GM12878 (cell line): ENCODE measurements at regions not wholly inside any gene's neighbourhood (a gene's known extent, or its start where the extent isn't known, plus 50 kb on each side); places are given as distances from the start of the nearest gene placed in this dataset.

Experiments
- NFIC ChIP-seq: IDR thresholded peaks from 2 replicates; pipeline ENCODE4 v1.6.1; 2012; ENCODE audit warnings: low read depth, mild to moderate bottlenecking, inconsistent platforms, low read length, moderate library complexity
- POLR2AphosphoS5 ChIP-seq: IDR thresholded peaks from 2 replicates; pipeline ENCODE4 v1.6.1; 2011; ENCODE audit warnings: mild to moderate bottlenecking, low read length, inconsistent platforms
- STAT1 ChIP-seq: fragments of 450-650 bp; conservative IDR thresholded peaks from 2 replicates; pipeline ENCODE4 v1.6.1; 2014; ENCODE audit warnings: antibody characterized with exemption, mild to moderate bottlenecking
- TF ChIP-seq, protein P1 (sequence below): IDR thresholded peaks from 2 replicates; pipeline ENCODE4 v1.6.1; 2012; ENCODE audit warnings: improper control_type of control experiment, low read depth, low read length; ENCODE audit not compliant: insufficient replicate concordance
- TF ChIP-seq, protein P2 (sequence below): fragments of 450-650 bp; IDR thresholded peaks from 2 replicates; pipeline ENCODE4 v1.6.1; 2017; ENCODE audit warnings: borderline replicate concordance
- TF ChIP-seq, protein P3 (sequence below): fragments of 450-650 bp; formaldehyde crosslinking; IDR thresholded peaks from 2 replicates; pipeline ENCODE4 v1.5.0; 2022; ENCODE audit warnings: mild to moderate bottlenecking, missing genetic modification characterization
- TF ChIP-seq, protein P4 (sequence below): IDR thresholded peaks from 2 replicates; pipeline ENCODE4 v1.6.1; 2012; ENCODE audit warnings: mild to moderate bottlenecking, low read depth, low read length
- TF ChIP-seq, protein P5 (sequence below): fragments of 450-650 bp; IDR thresholded peaks from 2 replicates; pipeline ENCODE4 v1.6.1; 2018; ENCODE audit warnings: borderline replicate concordance, mild to moderate bottlenecking; ENCODE audit not compliant: partially characterized antibody

DNA sequence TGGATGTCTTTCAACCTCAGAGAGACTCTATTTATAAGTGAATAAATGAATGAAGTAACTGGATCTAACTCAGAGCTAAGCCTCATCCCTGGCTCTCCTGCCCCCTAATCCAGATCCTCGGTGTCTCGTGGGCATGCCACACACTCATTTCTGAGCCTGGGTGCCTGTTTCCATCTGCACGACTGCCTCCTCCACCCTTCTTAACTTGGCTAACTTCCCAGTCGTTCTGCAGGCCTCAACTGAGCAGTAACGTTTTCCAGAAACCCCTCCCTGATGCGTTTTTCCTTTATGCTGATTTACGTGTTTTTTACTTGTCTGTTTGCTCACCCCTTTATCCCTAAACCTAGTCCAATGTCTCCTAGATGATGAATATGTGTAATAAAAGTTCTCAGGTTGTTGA is 186.9 kb upstream of the HS3ST1 start (continued):
- TF ChIP-seq, protein P1, sequence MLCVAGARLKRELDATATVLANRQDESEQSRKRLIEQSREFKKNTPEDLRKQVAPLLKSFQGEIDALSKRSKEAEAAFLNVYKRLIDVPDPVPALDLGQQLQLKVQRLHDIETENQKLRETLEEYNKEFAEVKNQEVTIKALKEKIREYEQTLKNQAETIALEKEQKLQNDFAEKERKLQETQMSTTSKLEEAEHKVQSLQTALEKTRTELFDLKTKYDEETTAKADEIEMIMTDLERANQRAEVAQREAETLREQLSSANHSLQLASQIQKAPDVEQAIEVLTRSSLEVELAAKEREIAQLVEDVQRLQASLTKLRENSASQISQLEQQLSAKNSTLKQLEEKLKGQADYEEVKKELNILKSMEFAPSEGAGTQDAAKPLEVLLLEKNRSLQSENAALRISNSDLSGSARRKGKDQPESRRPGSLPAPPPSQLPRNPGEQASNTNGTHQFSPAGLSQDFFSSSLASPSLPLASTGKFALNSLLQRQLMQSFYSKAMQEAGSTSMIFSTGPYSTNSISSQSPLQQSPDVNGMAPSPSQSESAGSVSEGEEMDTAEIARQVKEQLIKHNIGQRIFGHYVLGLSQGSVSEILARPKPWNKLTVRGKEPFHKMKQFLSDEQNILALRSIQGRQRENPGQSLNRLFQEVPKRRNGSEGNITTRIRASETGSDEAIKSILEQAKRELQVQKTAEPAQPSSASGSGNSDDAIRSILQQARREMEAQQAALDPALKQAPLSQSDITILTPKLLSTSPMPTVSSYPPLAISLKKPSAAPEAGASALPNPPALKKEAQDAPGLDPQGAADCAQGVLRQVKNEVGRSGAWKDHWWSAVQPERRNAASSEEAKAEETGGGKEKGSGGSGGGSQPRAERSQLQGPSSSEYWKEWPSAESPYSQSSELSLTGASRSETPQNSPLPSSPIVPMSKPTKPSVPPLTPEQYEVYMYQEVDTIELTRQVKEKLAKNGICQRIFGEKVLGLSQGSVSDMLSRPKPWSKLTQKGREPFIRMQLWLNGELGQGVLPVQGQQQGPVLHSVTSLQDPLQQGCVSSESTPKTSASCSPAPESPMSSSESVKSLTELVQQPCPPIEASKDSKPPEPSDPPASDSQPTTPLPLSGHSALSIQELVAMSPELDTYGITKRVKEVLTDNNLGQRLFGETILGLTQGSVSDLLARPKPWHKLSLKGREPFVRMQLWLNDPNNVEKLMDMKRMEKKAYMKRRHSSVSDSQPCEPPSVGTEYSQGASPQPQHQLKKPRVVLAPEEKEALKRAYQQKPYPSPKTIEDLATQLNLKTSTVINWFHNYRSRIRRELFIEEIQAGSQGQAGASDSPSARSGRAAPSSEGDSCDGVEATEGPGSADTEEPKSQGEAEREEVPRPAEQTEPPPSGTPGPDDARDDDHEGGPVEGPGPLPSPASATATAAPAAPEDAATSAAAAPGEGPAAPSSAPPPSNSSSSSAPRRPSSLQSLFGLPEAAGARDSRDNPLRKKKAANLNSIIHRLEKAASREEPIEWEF: no peak
- TF ChIP-seq POLR2AphosphoS5: no peak
- TF ChIP-seq, protein P2, sequence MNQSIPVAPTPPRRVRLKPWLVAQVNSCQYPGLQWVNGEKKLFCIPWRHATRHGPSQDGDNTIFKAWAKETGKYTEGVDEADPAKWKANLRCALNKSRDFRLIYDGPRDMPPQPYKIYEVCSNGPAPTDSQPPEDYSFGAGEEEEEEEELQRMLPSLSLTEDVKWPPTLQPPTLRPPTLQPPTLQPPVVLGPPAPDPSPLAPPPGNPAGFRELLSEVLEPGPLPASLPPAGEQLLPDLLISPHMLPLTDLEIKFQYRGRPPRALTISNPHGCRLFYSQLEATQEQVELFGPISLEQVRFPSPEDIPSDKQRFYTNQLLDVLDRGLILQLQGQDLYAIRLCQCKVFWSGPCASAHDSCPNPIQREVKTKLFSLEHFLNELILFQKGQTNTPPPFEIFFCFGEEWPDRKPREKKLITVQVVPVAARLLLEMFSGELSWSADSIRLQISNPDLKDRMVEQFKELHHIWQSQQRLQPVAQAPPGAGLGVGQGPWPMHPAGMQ: no peak
- TF ChIP-seq, protein P3, sequence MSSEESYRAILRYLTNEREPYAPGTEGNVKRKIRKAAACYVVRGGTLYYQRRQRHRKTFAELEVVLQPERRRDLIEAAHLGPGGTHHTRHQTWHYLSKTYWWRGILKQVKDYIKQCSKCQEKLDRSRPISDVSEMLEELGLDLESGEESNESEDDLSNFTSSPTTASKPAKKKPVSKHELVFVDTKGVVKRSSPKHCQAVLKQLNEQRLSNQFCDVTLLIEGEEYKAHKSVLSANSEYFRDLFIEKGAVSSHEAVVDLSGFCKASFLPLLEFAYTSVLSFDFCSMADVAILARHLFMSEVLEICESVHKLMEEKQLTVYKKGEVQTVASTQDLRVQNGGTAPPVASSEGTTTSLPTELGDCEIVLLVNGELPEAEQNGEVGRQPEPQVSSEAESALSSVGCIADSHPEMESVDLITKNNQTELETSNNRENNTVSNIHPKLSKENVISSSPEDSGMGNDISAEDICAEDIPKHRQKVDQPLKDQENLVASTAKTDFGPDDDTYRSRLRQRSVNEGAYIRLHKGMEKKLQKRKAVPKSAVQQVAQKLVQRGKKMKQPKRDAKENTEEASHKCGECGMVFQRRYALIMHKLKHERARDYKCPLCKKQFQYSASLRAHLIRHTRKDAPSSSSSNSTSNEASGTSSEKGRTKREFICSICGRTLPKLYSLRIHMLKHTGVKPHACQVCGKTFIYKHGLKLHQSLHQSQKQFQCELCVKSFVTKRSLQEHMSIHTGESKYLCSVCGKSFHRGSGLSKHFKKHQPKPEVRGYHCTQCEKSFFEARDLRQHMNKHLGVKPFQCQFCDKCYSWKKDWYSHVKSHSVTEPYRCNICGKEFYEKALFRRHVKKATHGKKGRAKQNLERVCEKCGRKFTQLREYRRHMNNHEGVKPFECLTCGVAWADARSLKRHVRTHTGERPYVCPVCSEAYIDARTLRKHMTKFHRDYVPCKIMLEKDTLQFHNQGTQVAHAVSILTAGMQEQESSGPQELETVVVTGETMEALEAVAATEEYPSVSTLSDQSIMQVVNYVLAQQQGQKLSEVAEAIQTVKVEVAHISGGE: no peak
- TF ChIP-seq, protein P4, sequence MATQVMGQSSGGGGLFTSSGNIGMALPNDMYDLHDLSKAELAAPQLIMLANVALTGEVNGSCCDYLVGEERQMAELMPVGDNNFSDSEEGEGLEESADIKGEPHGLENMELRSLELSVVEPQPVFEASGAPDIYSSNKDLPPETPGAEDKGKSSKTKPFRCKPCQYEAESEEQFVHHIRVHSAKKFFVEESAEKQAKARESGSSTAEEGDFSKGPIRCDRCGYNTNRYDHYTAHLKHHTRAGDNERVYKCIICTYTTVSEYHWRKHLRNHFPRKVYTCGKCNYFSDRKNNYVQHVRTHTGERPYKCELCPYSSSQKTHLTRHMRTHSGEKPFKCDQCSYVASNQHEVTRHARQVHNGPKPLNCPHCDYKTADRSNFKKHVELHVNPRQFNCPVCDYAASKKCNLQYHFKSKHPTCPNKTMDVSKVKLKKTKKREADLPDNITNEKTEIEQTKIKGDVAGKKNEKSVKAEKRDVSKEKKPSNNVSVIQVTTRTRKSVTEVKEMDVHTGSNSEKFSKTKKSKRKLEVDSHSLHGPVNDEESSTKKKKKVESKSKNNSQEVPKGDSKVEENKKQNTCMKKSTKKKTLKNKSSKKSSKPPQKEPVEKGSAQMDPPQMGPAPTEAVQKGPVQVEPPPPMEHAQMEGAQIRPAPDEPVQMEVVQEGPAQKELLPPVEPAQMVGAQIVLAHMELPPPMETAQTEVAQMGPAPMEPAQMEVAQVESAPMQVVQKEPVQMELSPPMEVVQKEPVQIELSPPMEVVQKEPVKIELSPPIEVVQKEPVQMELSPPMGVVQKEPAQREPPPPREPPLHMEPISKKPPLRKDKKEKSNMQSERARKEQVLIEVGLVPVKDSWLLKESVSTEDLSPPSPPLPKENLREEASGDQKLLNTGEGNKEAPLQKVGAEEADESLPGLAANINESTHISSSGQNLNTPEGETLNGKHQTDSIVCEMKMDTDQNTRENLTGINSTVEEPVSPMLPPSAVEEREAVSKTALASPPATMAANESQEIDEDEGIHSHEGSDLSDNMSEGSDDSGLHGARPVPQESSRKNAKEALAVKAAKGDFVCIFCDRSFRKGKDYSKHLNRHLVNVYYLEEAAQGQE: no peak
- TF ChIP-seq NFIC: no peak
- TF ChIP-seq, protein P5, sequence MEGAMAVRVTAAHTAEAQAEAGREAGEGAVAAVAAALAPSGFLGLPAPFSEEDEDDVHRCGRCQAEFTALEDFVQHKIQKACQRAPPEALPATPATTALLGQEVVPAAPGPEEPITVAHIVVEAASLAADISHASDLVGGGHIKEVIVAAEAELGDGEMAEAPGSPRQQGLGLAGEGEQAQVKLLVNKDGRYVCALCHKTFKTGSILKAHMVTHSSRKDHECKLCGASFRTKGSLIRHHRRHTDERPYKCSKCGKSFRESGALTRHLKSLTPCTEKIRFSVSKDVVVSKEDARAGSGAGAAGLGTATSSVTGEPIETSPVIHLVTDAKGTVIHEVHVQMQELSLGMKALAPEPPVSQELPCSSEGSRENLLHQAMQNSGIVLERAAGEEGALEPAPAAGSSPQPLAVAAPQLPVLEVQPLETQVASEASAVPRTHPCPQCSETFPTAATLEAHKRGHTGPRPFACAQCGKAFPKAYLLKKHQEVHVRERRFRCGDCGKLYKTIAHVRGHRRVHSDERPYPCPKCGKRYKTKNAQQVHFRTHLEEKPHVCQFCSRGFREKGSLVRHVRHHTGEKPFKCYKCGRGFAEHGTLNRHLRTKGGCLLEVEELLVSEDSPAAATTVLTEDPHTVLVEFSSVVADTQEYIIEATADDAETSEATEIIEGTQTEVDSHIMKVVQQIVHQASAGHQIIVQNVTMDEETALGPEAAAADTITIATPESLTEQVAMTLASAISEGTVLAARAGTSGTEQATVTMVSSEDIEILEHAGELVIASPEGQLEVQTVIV: no peak
- TF ChIP-seq STAT1: no peak
